Karpas-422 (cell line): ENCODE measurements at regions not wholly inside any gene's neighbourhood (a gene's known extent, or its start where the extent isn't known, plus 50 kb on each side); places are given as distances from the start of the nearest gene placed in this dataset.

Experiments
- DNase-seq: peaks from one replicate; pipeline ENCODE4 v3.0.0-alpha.2; 2015
- H2AFZ ChIP-seq: fragments of 200-600 bp; sonication (generic); 2 replicates; pipeline ENCODE4 v1.6.1; 2014; ENCODE audit warnings: antibody characterized with exemption, low read length, mixed read lengths
- H3K27ac ChIP-seq: fragments of 200-600 bp; sonication (generic); 2 replicates; pipeline ENCODE4 v1.5.1; 2014; ENCODE audit warnings: mild to moderate bottlenecking, low read length, moderate library complexity
- H3K27me3 ChIP-seq: fragments of 200-600 bp; sonication (generic); 2 replicates; pipeline ENCODE4 v1.6.1; 2014; ENCODE audit warnings: low read length, mixed read lengths
- H3K36me3 ChIP-seq: fragments of 200-600 bp; sonication (generic); 2 replicates; pipeline ENCODE4 v1.6.1; 2014; ENCODE audit warnings: low read length, mixed read lengths; ENCODE audit not compliant: insufficient read depth
- H3K4me1 ChIP-seq: fragments of 200-600 bp; sonication (generic); 2 replicates; pipeline ENCODE4 v1.6.1; 2014; ENCODE audit warnings: mild to moderate bottlenecking, low read length, mixed read lengths
- H3K4me2 ChIP-seq: fragments of 200-600 bp; sonication (generic); 2 replicates; pipeline ENCODE4 v1.6.1; 2014; ENCODE audit warnings: low read length, low read depth, mild to moderate bottlenecking; ENCODE audit not compliant: poor library complexity, severe bottlenecking
- H3K4me3 ChIP-seq: fragments of 200-600 bp; sonication (generic); 2 replicates; pipeline ENCODE4 v1.5.1; 2014; ENCODE audit warnings: mild to moderate bottlenecking, antibody characterized with exemption, low read length, mixed read lengths
- H3K79me2 ChIP-seq: fragments of 200-600 bp; sonication (generic); 2 replicates; pipeline ENCODE4 v1.6.1; 2014; ENCODE audit warnings: mild to moderate bottlenecking, low read length, mixed read lengths
- H3K9ac ChIP-seq: fragments of 200-600 bp; sonication (generic); 2 replicates; pipeline ENCODE4 v1.6.0; 2014; ENCODE audit warnings: low read length
- H3K9me2 ChIP-seq: fragments of 200-600 bp; sonication (generic), shearing (Covaris generic); replicated peaks from 2 replicates; pipeline ENCODE4 v1.6.0; 2014; ENCODE audit warnings: mild to moderate bottlenecking, low read length, moderate library complexity; ENCODE audit not compliant: insufficient read depth
- H3K9me3 ChIP-seq: fragments of 300-700, 200-600 bp; sonication (generic); 2 replicates; pipeline ENCODE4 v1.6.1; 2014; ENCODE audit warnings: low read length, mixed read lengths
- H4K20me1 ChIP-seq: fragments of 200-600 bp; sonication (generic); 2 replicates; pipeline ENCODE4 v1.6.1; 2014; ENCODE audit warnings: mild to moderate bottlenecking, antibody characterized with exemption, low read length, low read depth; ENCODE audit not compliant: insufficient read depth

DNA sequence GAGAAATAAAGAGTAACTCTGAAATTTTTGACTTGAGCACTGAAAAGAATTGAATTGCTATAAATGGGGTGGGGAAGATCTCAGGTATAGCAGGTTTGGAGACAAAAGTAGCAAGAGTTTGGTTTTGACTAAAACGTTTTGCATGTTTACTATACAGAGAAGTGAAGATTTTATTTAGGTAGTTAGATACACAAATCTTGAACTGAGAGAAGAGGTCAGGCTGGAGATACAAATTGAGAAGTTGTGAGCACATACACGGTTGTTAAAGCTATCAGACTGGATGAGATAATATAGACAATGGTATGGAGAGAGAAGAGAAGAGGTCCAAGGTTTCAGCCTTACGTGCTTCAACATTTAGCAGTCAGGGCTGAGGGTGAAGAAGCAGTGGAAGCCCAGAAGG, 420.9 kb downstream of the FOXO1 start:
- no peaks in the 10 kb centered on the region for H3K9me2 ChIP-seq
- H3K27ac ChIP-seq: no peak overlapping the region
- H3K9ac ChIP-seq: no peak overlapping the region
- no peak overlapping the region for H2AFZ ChIP-seq
- H3K9me3 ChIP-seq: no peaks in the 10 kb centered on the region
- H4K20me1 ChIP-seq: no peaks in the 10 kb centered on the region
- no peak overlapping the region for H3K4me2 ChIP-seq
- no peak for DNase-seq
- no peaks in the 10 kb centered on the region for H3K27me3 ChIP-seq
- H3K79me2 ChIP-seq: no peaks in the 10 kb centered on the region
- H3K36me3 ChIP-seq: no peaks in the 10 kb centered on the region
- H3K4me3 ChIP-seq: no peak overlapping the region
- H3K4me1 ChIP-seq: peaks cover 9% of the 10 kb centered on the region

DNA sequence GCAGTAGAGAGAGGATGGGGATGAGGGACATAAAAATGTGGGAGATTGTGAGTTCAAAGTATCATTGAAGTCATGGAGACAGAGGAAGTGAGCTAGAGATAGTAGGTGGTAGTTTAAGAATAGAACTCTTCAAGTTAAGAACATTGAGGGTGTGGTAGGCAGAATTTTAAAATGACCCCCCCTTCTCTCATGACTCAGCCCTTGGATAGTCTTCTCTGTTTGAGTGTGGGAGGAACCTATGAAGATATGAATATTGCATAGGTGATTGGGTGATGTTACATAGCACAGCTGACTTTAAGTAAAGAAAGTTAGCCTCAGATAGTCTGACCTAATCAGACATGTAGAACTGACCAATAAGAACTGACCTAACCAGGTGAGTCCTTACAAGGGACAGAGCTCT, 418.6 kb downstream of the FOXO1 start:
- Histone ChIP-seq H3K27me3 (no peaks in the 10 kb centered on the region), H3K9me2 (no peaks in the 10 kb centered on the region), H3K4me2 (no peak overlapping the region), H3K9ac (no peak overlapping the region), H3K36me3 (no peaks in the 10 kb centered on the region), H2AFZ (no peak overlapping the region), H4K20me1 (no peaks in the 10 kb centered on the region), H3K27ac (no peak overlapping the region), H3K4me1 (peaks cover 9% of the 10 kb centered on the region), H3K4me3 (no peak overlapping the region), H3K9me3 (no peaks in the 10 kb centered on the region), H3K79me2 (no peaks in the 10 kb centered on the region)
- DNase-seq: no peak

DNA sequence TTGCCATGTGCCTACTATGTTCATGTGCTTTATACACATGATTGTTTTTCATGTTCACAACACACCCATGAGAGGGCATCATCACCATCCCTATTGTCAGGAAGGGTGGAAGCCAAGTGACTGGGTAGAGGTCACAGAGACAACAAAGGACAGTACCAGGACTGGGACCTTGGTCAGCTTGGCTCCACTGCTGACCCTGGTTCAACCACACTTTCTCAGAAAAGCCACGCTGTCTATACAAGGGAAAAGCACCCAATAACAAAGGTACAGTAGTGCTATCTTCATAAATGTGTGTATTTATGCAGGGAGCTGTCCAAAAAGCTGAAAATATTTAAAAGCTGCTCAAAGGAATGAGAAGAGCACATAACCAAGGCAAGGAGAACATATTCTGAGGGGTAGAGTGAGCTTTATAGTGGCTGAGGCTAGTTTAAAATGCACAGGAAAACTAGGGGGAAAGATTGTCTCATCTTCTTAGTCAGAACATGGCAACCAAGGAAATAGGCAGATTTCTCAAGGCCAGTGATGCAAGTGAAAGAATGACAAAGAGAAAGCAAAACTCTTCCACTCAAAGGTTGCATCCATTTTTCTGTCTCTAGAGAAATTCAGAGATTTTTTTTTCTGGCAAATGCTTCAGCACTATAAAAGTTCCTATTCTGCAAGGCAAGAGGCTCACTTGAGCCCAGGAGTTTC, 415.0 kb downstream of the FOXO1 start:
- no peaks in the 10 kb centered on the region for H3K27me3 ChIP-seq
- no peak overlapping the region for H3K27ac ChIP-seq
- no peak overlapping the region for H3K4me2 ChIP-seq
- no peaks in the 10 kb centered on the region for H4K20me1 ChIP-seq
- no peak overlapping the region for H3K9ac ChIP-seq
- H3K4me3 ChIP-seq: no peak overlapping the region
- DNase-seq: no peak
- H3K4me1 ChIP-seq: no peaks in the 10 kb centered on the region
- H3K36me3 ChIP-seq: no peaks in the 10 kb centered on the region
- H3K9me3 ChIP-seq: no peaks in the 10 kb centered on the region
- no peaks in the 10 kb centered on the region for H3K9me2 ChIP-seq
- H3K79me2 ChIP-seq: no peaks in the 10 kb centered on the region
- no peak overlapping the region for H2AFZ ChIP-seq

DNA sequence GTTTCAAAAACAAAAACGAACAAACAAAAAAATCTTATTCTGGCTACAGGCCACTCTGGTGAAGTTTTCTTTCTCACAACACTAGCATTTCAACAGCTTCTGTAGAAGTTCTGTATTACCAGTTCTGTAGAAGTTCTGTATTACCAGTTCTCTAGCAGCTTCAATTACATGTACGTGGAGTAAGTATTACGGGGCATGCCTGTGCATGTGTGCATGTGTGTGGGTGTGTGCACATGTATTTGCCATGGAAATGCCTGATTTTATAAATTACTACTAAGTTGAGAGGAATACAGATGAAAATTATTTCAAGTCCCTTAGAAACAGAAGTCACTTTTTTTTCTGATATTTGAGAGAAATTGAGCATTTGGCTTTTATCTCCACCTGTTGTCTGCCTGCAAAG, 414.2 kb downstream of the FOXO1 start:
- H3K79me2 ChIP-seq: no peaks in the 10 kb centered on the region
- H2AFZ ChIP-seq: no peak overlapping the region
- H3K4me2 ChIP-seq: no peak overlapping the region
- H3K27me3 ChIP-seq: no peaks in the 10 kb centered on the region
- no peak for DNase-seq
- no peaks in the 10 kb centered on the region for H4K20me1 ChIP-seq
- no peak overlapping the region for H3K4me3 ChIP-seq
- H3K36me3 ChIP-seq: no peaks in the 10 kb centered on the region
- no peak overlapping the region for H3K9ac ChIP-seq
- no peaks in the 10 kb centered on the region for H3K4me1 ChIP-seq
- H3K9me3 ChIP-seq: no peaks in the 10 kb centered on the region
- H3K27ac ChIP-seq: no peak overlapping the region
- no peaks in the 10 kb centered on the region for H3K9me2 ChIP-seq

DNA sequence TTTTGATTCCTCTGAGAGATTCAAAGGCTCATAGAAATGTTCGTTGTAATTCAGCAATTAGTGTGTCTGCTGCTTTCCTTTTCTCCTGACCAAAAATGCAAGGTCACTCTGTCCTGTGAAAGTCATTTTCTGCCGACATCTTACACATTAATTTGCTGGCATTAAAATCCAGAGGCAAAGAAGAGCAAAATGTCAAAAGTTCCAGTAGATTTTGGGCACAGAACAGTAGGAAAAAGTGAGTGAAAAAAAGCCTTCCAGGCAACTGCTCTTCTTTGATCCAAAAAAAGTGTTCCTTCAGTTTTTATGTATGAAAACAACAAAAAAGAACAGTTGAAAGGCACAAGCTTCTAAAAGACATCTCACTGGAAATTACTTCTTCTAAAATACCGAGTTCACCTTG, 413.8 kb downstream of the FOXO1 start:
- Histone ChIP-seq H3K4me2 (no peak overlapping the region), H3K27me3 (no peaks in the 10 kb centered on the region), H3K9me3 (no peaks in the 10 kb centered on the region), H4K20me1 (no peaks in the 10 kb centered on the region), H3K36me3 (no peaks in the 10 kb centered on the region), H3K4me1 (no peaks in the 10 kb centered on the region), H3K79me2 (no peaks in the 10 kb centered on the region), H3K27ac (no peak overlapping the region), H3K9ac (no peak overlapping the region), H3K4me3 (no peak overlapping the region), H3K9me2 (no peaks in the 10 kb centered on the region), H2AFZ (no peak overlapping the region)
- DNase-seq: no peak

DNA sequence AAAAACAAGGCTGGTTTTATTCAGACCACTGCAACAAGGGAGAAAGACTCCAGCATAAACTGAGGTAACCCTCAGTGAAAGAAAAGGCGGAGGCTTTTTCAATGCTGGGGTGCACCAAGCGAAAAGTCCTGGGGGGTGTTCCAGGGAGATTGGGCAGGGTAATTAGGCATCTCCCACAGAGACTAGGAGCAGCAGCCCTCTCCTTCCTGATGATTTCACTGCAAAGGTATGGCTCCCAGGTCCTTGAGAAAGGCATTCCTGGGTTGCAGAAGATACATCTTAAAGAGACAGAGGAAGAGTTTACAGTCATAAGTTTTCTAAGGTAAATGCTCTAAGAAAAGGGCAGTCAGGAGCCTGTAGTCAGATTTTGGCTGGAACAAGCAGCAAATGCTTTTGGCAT, 412.0 kb downstream of the FOXO1 start:
- Histone ChIP-seq H3K79me2 (no peaks in the 10 kb centered on the region), H3K4me2 (no peak overlapping the region), H3K9me2 (no peaks in the 10 kb centered on the region), H2AFZ (no peak overlapping the region), H4K20me1 (no peaks in the 10 kb centered on the region), H3K9me3 (no peaks in the 10 kb centered on the region), H3K4me1 (no peaks in the 10 kb centered on the region), H3K36me3 (no peaks in the 10 kb centered on the region), H3K27ac (no peak overlapping the region), H3K27me3 (no peaks in the 10 kb centered on the region), H3K4me3 (no peak overlapping the region), H3K9ac (no peak overlapping the region)
- DNase-seq: no peak

DNA sequence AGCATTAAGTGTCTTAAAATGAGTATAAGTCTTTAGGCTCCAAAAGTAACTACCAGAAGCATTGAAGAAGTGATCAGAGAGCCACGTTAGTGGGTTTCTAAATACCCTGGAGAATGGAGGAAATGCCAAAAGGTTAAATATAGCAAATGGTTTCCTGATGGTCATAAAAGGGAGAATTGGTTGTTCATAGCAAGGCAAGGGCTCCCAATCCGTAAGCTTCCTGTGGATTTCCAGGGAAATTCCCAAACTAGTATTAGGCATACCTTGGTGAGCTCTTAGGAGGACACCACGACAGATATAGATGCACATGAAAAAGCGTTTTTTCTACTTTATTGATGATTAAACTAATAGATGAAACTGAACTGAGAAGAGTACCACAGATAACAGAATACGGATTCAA, 410.9 kb downstream of the FOXO1 start:
- H3K9ac ChIP-seq: no peak overlapping the region
- no peak overlapping the region for H2AFZ ChIP-seq
- no peak for DNase-seq
- H3K9me2 ChIP-seq: no peaks in the 10 kb centered on the region
- no peaks in the 10 kb centered on the region for H3K36me3 ChIP-seq
- H3K27me3 ChIP-seq: no peaks in the 10 kb centered on the region
- H3K79me2 ChIP-seq: no peaks in the 10 kb centered on the region
- H3K9me3 ChIP-seq: no peaks in the 10 kb centered on the region
- H4K20me1 ChIP-seq: no peaks in the 10 kb centered on the region
- H3K4me1 ChIP-seq: no peaks in the 10 kb centered on the region
- H3K4me2 ChIP-seq: no peak overlapping the region
- no peak overlapping the region for H3K27ac ChIP-seq
- H3K4me3 ChIP-seq: no peak overlapping the region

DNA sequence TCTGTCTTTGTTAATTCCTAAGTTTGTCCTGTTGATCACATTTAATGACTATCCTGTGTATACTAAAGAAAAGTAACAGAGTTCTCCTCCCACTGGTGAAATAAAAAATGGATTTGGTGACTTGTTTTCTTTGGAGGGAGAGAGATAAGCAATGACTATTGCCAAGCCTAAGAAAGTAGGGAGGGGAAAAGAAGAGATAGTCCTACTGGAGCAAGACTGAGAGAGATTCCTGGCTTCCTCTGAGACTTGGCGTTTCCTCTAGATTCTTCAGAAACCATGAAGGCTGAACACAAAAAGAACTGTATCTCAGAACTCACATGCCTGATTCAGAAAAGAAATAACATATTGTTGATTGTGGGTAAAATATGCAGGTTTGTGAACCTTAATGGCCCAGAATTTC, 406.5 kb downstream of the FOXO1 start:
- no peaks in the 10 kb centered on the region for H3K27me3 ChIP-seq
- H4K20me1 ChIP-seq: no peaks in the 10 kb centered on the region
- no peak overlapping the region for H3K4me3 ChIP-seq
- H3K36me3 ChIP-seq: no peaks in the 10 kb centered on the region
- H2AFZ ChIP-seq: no peak overlapping the region
- no peaks in the 10 kb centered on the region for H3K9me2 ChIP-seq
- H3K9ac ChIP-seq: no peak overlapping the region
- no peak overlapping the region for H3K27ac ChIP-seq
- no peaks in the 10 kb centered on the region for H3K79me2 ChIP-seq
- H3K4me2 ChIP-seq: no peak overlapping the region
- no peaks in the 10 kb centered on the region for H3K9me3 ChIP-seq
- DNase-seq: no peak
- H3K4me1 ChIP-seq: no peaks in the 10 kb centered on the region

DNA sequence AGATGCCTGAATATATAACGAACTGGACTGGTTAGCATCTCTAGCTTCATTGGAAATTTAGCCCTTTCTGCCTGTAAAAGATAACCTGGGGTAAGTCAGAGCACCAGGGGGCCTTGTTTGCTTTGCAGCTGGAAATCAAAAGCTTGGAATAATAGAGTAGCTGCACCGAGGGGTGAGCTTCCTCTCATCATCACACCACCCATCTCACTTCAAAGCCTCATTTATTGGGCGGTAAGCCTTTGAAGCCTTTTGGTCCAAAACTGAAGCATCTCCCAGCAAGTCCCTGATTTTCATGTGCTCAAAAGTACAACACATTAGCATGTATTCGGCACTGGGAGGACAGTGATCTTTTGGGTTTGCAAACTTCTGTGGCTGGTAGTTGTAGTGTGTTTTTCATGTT, 405.1 kb downstream of the FOXO1 start:
- Histone ChIP-seq H3K9me3 (no peaks in the 10 kb centered on the region), H4K20me1 (no peaks in the 10 kb centered on the region), H3K4me3 (no peak overlapping the region), H3K27ac (no peak overlapping the region), H3K27me3 (no peaks in the 10 kb centered on the region), H3K36me3 (no peaks in the 10 kb centered on the region), H3K4me1 (no peaks in the 10 kb centered on the region), H3K9me2 (no peaks in the 10 kb centered on the region), H3K4me2 (no peak overlapping the region), H3K9ac (no peak overlapping the region), H3K79me2 (no peaks in the 10 kb centered on the region), H2AFZ (no peak overlapping the region)
- DNase-seq: no peak
